GM12891 (cell line): ENCODE measurements at regions not wholly inside any gene's neighbourhood (a gene's known extent, or its start where the extent isn't known, plus 50 kb on each side); places are given as distances from the start of the nearest gene placed in this dataset.

Experiments
- PAX5 ChIP-seq: IDR thresholded peaks from 2 replicates; pipeline ENCODE4 v1.6.1; 2011; ENCODE audit warnings: low read length, moderate library complexity, mild to moderate bottlenecking; ENCODE audit not compliant: insufficient read depth, severe bottlenecking
- POLR2A ChIP-seq: IDR thresholded peaks from 2 replicates; pipeline ENCODE4 v1.6.1; 2011; ENCODE audit warnings: low read depth, low read length, control low read depth
- POLR2AphosphoS5 ChIP-seq: IDR thresholded peaks from 2 replicates; pipeline ENCODE4 v1.6.1; 2011; ENCODE audit warnings: low read depth, low read length, control low read depth
- SPI1 ChIP-seq: IDR thresholded peaks from 2 replicates; pipeline ENCODE4 v1.6.1; 2011; ENCODE audit warnings: low read depth, low read length, control low read depth
- TAF1 ChIP-seq: IDR thresholded peaks from 2 replicates; pipeline ENCODE4 v1.6.1; 2011; ENCODE audit warnings: low read depth, low read length, control low read depth

DNA sequence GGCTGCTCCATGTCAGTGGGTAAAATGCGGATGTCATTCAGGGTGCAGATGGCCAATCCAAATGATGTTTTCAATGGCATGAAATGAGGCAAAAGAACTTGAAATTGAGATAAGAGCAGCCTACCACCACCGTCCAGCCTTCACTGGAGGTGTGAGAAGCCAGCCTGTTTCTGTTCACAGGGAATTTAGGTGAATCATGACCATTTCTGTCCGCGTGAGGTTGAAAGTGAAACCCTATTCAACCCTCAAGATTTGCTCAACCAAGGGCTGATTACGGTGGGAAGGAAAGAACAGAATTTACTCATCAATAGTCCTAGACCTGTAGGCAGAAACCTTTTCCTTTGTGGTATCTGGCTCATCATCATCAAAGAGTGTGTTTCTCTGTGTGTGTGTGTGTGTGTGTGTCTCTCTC, 370.7 kb downstream of the COG6 start:
- TF ChIP-seq TAF1 (0 out of 2 replicates have a peak, but pooled peaks have one; percentile 17), POLR2A (no peak), POLR2AphosphoS5 (no peak; the same call in 1 of the 2 replicates), SPI1 (0 out of 2 replicates have a peak, but pooled peaks have one; percentile 20), PAX5 (no peak)
